Activated B cell treated with CpG ODN at 0.5 μM for 24 hours (primary cell): ENCODE measurements at regions not wholly inside any gene's neighbourhood (a gene's known extent, or its start where the extent isn't known, plus 50 kb on each side); places are given as distances from the start of the nearest gene placed in this dataset.

Experiments
- ATAC-seq: fragments of 200-7000 bp; cut with Tn5 transposase; one replicate; pipeline ENCODE4 v1.10.0; 2021; ENCODE audit warnings: low read depth, mild to moderate bottlenecking, moderate library complexity
- CTCF ChIA-PET: fragments of 350-600 bp; sonication (Branson Sonifier 250); formaldehyde crosslinking; loops from one replicate; lab custom pipeline; 2021; ENCODE audit warnings: antibody characterized with exemption; lab: Charles Lee
- POLR2A ChIA-PET: fragments of 350-600 bp; sonication (Branson Sonifier 250); formaldehyde crosslinking; loops from one replicate; lab custom pipeline; 2021; ENCODE audit warnings: antibody characterized with exemption; lab: Charles Lee
- DNase-seq: peaks from one replicate; pipeline ENCODE4 v3.0.0; 2022
- H3K27ac Mint-ChIP-seq: one replicate; pipeline ENCODE4 v1.8.0; 2020; ENCODE audit warnings: mixed read lengths
- H3K27me3 Mint-ChIP-seq: one replicate; pipeline ENCODE4 v1.8.0; 2021; ENCODE audit warnings: mixed read lengths
- H3K36me3 Mint-ChIP-seq: one replicate; pipeline ENCODE4 v1.8.0; 2021; ENCODE audit warnings: low read depth, mixed read lengths
- H3K4me1 Mint-ChIP-seq: one replicate; pipeline ENCODE4 v1.8.0; 2021; ENCODE audit warnings: mixed read lengths
- H3K4me3 Mint-ChIP-seq: one replicate; pipeline ENCODE4 v1.8.0; 2020; ENCODE audit warnings: mild to moderate bottlenecking, mixed read lengths
- H3K9me3 Mint-ChIP-seq: one replicate; pipeline ENCODE4 v1.8.0; 2020; ENCODE audit warnings: mixed read lengths
- CTCF ChIP-seq: fragments of 200-600 bp; IDR thresholded peaks from one replicate; pipeline ENCODE4 v1.8.0; 2022; ENCODE audit warnings: antibody characterized with exemption, mild to moderate bottlenecking
- intact Hi-C: fragments of 100-400 bp; cut with micrococcal nuclease; formaldehyde crosslinking; loops from one replicate; pipeline ENCODE4 v1.15.1; 2024

GRCh38 chr6:15953152-15953880, 175.6 kb upstream of the MYLIP start:
- Mint-ChIP-seq H3K4me1 (peaks cover 20% of the 10 kb centered on the region), H3K9me3 (no peaks in the 10 kb centered on the region), H3K36me3 (no peaks in the 10 kb centered on the region), H3K27me3 (no peaks in the 10 kb centered on the region), H3K27ac (no peak overlapping the region), H3K4me3 (no peak overlapping the region)
- intact Hi-C loops: no loop called here
- TF ChIP-seq CTCF: no peak
- DNase-seq (no peak), ATAC-seq (no peak)
- POLR2A ChIA-PET: interaction anchor here (1.1 kb wide), 1 partner anchor 52 kb away, joined by 5 read pairs; no protein-coding TSS in a partner anchor
- CTCF ChIA-PET: interaction anchor here (0.9 kb wide), 1 partner anchor 230 kb away, joined by 3 read pairs; no protein-coding TSS in a partner anchor

DNA sequence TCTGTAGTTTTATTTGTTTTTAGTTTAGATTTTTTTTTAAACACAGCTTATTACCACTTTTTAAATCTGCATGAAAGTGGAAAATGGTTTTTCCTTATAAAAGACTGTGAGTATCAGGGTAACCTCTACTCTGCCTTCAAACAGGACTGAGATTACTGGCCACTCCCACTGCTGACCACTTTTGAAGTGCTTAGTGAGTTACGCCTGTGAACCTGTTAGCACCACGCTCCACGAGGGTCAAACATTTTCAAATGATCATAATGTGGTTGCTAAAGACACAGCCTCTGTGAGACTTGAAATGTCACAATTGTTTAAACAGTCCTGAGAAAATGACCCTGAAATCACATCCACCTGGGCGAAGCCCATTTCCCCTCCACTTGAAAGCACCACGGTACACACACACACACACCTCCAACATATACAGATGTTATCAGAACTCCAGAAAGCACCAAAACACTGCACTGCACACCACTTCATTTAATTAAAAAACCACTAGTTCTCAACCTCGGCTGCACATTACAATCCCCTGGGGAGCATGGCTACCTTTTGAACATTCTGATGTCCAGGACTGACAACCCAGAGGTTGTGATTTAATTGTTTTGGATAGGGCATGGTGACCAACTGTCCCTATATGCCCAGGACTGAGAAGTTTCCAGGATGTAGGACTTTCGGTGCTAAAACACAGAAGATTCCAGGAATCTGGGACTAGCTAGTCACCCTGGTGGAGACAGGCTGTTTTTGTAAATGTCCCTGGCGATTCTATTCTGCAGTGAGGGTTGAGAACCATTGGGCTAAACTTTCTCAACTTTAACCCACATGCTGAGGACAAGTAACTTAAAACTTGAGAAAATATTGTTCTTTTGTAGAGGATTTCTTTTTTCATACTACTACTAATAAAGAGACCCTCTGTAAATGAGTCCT, 176.4 kb upstream of the MYLIP start:
- Mint-ChIP-seq H3K36me3 (no peaks in the 10 kb centered on the region), H3K4me3 (no peak overlapping the region), H3K27me3 (no peaks in the 10 kb centered on the region), H3K27ac (no peak overlapping the region), H3K4me1 (peaks cover 20% of the 10 kb centered on the region), H3K9me3 (no peaks in the 10 kb centered on the region)
- CTCF ChIA-PET: interaction anchor here (0.9 kb wide), 1 partner anchor 231 kb away, joined by 3 read pairs; no protein-coding TSS in a partner anchor
- ATAC-seq (no peak), DNase-seq (no peak)
- intact Hi-C loops: no loop called here
- POLR2A ChIA-PET: interaction anchor here (0.6 kb wide), 1 partner anchor 51 kb away, joined by 3 read pairs; no protein-coding TSS in a partner anchor
- TF ChIP-seq CTCF: no peak

GRCh38 chr6:15950962-15951569, 177.8 kb upstream of the MYLIP start:
- DNase-seq (no peak), ATAC-seq (peak; percentile 54)
- Mint-ChIP-seq H3K4me1 (peaks cover 20% of the 10 kb centered on the region), H3K27me3 (no peaks in the 10 kb centered on the region), H3K9me3 (no peaks in the 10 kb centered on the region), H3K36me3 (no peaks in the 10 kb centered on the region), H3K4me3 (no peak overlapping the region), H3K27ac (peak overlapping the region; percentile 50)
- POLR2A ChIA-PET: no interaction called here
- no peak for TF ChIP-seq CTCF
- intact Hi-C loops: no loop called here
- CTCF ChIA-PET: no interaction called here

DNA sequence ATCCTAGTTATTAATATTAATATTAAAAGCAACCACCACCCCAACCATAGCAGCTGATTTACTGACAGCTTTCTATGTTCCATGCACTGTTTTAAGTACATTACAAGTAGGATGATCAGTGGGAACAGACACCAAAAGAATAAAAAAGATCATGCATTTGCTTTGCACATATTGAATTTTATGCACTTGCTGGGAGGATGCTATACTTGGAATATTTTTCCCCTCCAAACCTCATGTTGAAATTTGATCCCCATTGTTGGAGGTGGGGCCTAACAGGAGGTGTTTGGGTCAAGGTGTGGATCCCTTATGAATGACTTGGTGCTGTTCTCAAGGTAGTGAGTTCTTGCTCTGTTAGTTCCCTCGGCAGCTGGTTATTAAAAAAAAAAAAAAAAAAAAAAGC, 178.9 kb upstream of the MYLIP start:
- TF ChIP-seq CTCF: no peak
- Mint-ChIP-seq H3K27ac (no peak overlapping the region), H3K4me1 (peaks cover 20% of the 10 kb centered on the region), H3K27me3 (no peaks in the 10 kb centered on the region), H3K36me3 (no peaks in the 10 kb centered on the region), H3K9me3 (no peaks in the 10 kb centered on the region), H3K4me3 (no peak overlapping the region)
- DNase-seq: no peak
- ATAC-seq: no peak
- ChIA-PET POLR2A (no interaction called here), CTCF (no interaction called here)
- intact Hi-C loops: no loop called here
